A549 (cell line): ENCODE measurements at regions not wholly inside any gene's neighbourhood (a gene's known extent, or its start where the extent isn't known, plus 50 kb on each side); places are given as distances from the start of the nearest gene placed in this dataset.

Experiments used
- ATAC-seq, 2 experiments: fragments of 200-7000 bp in 1 of 2; fragments of >200 bp in 1 of 2; cut with Nextera tagmentation in 1 of 2; cut with Tn5 transposase in 1 of 2; 3 replicates each; pipeline versions ENCODE4 v1.8.0 to v1.9.1; 2018 to 2020; ENCODE audit warnings: mild to moderate bottlenecking in 1 of 2, moderate library complexity in 1 of 2
- CTCF ChIA-PET: fragments of 300-600 bp; sonication (Branson Sonifier 250); formaldehyde crosslinking; extraction: SDS; loops from one replicate; lab custom pipeline; 2021; ENCODE audit warnings: antibody characterized with exemption, inconsistent platforms; lab: Yijun Ruan, JAX
- POLR2A ChIA-PET: fragments of 350-600 bp; formaldehyde crosslinking; extraction: SDS; loops from one replicate; lab custom pipeline; 2021; ENCODE audit warnings: antibody characterized with exemption, inconsistent platforms; lab: Yijun Ruan, JAX
- DNase-seq, 2 experiments: peaks; one replicate each; pipeline versions ENCODE4 v3.0.0 to v3.0.0-alpha.2; 2011 to 2016; ENCODE audit warnings: low read depth in 1 of 2, low spot score in 1 of 2
- FAIRE-seq: peaks from 2 replicates; lab custom pipeline; 2011; peaks lifted over from hg19 to GRCh38; lab: Jason Lieb, UNC
- H3K27ac ChIP-seq, 2 experiments: fragments of >200 bp; sonication (Bioruptor Twin); formaldehyde crosslinking; 3 replicates each; pipeline ENCODE4 v1.5.1; 2016 to 2017
- H3K4me1 ChIP-seq: fragments of >200 bp; sonication (Bioruptor Twin); formaldehyde crosslinking; 3 replicates; pipeline ENCODE4 v1.6.1; 2016
- H3K4me2 ChIP-seq: fragments of >200 bp; sonication (Bioruptor Twin); formaldehyde crosslinking; 3 replicates; pipeline ENCODE4 v1.6.1; 2016
- H3K4me3 ChIP-seq: fragments of >200 bp; sonication (Bioruptor Twin); formaldehyde crosslinking; 3 replicates; pipeline ENCODE4 v1.5.1; 2016
- H3K9me3 ChIP-seq: fragments of >200 bp; sonication (Bioruptor Twin); formaldehyde crosslinking; 3 replicates; pipeline ENCODE4 v1.6.1; 2016
- BHLHE40 ChIP-seq: IDR thresholded peaks from 2 replicates; pipeline ENCODE4 v1.6.1; 2012; ENCODE audit warnings: low read depth, low read length, inconsistent platforms
- CBX8 ChIP-seq: fragments of 200-600 bp; sonication (generic); IDR thresholded peaks from 2 replicates; pipeline ENCODE4 v1.6.1; 2016
- E2F6 ChIP-seq: IDR thresholded peaks from 2 replicates; pipeline ENCODE4 v1.6.1; 2012; ENCODE audit warnings: low read depth, borderline replicate concordance
- EP300 ChIP-seq, 2 experiments: fragments of >200 bp; sonication (Bioruptor Twin); formaldehyde crosslinking; IDR thresholded peaks; 2 replicates in 1 of 2; 3 replicates in 1 of 2; pipeline ENCODE4 v1.6.1; 2016 to 2017
- FOSB ChIP-seq: fragments of 250-450 bp; sonication (Bioruptor Pico); IDR thresholded peaks from 2 replicates; pipeline ENCODE4 v1.5.0; 2020; ENCODE audit warnings: mild to moderate bottlenecking, moderate library complexity
- FOSL2 ChIP-seq, 2 experiments: fragments of 450-650 bp in 1 of 2; fragments of >200 bp in 1 of 2; sonication (Bioruptor Twin) in 1 of 2; formaldehyde crosslinking; IDR thresholded peaks; 2 replicates each; pipeline versions ENCODE4 v1.5.0 to v1.6.1; 2016 to 2020; ENCODE audit warnings: mild to moderate bottlenecking in 1 of 2, moderate library complexity in 1 of 2
- GATA3 ChIP-seq: IDR thresholded peaks from 2 replicates; pipeline ENCODE4 v1.6.1; 2012; ENCODE audit warnings: borderline replicate concordance
- HDAC2 ChIP-seq: fragments of 200-600 bp; sonication (generic); IDR thresholded peaks from 2 replicates; pipeline ENCODE4 v1.6.1; 2016
- HES2 ChIP-seq: fragments of >200 bp; sonication (Bioruptor Twin); formaldehyde crosslinking; IDR thresholded peaks from 2 replicates; pipeline ENCODE4 v1.6.1; 2016
- HEYL ChIP-seq: fragments of 250-450 bp; sonication (Bioruptor Pico); IDR thresholded peaks from 2 replicates; pipeline ENCODE4 v1.8.0; 2021; ENCODE audit warnings: mild to moderate bottlenecking, moderate library complexity
- HOXA7 ChIP-seq: fragments of 250-450 bp; sonication (Bioruptor Pico); IDR thresholded peaks from 2 replicates; pipeline ENCODE4 v1.5.0; 2020; ENCODE audit warnings: mild to moderate bottlenecking, moderate library complexity
- HOXB5 ChIP-seq: fragments of 250-450 bp; sonication (Bioruptor Pico); IDR thresholded peaks from 2 replicates; pipeline ENCODE4 v1.5.0; 2020; ENCODE audit warnings: mild to moderate bottlenecking, moderate library complexity
- JUNB ChIP-seq: fragments of >200 bp; sonication (Bioruptor Twin); formaldehyde crosslinking; IDR thresholded peaks from 2 replicates; pipeline ENCODE4 v1.6.1; 2016
- MAFK ChIP-seq: fragments of 450-650 bp; IDR thresholded peaks from 2 replicates; pipeline ENCODE4 v1.6.1; 2014; ENCODE audit not compliant: partially characterized antibody
- MAX ChIP-seq: IDR thresholded peaks from 2 replicates; pipeline ENCODE4 v1.6.1; 2012
- MAZ ChIP-seq: fragments of 150-350 bp; IDR thresholded peaks from 2 replicates; pipeline ENCODE4 v1.6.1; 2014; ENCODE audit warnings: antibody characterized with exemption, low read depth, low read length, borderline replicate concordance
- NFE2L2 ChIP-seq: fragments of 150-350 bp; conservative IDR thresholded peaks from 2 replicates; pipeline ENCODE4 v1.6.1; 2014; ENCODE audit warnings: low read length
- PHF8 ChIP-seq: fragments of 200-600 bp; sonication (generic); IDR thresholded peaks from 2 replicates; pipeline ENCODE4 v1.6.1; 2016; ENCODE audit warnings: low read depth, mild to moderate bottlenecking, antibody characterized with exemption, moderate library complexity, borderline replicate concordance
- POLR2A ChIP-seq: IDR thresholded peaks from 2 replicates; pipeline ENCODE4 v1.6.1; 2012; ENCODE audit warnings: mild to moderate bottlenecking, low read length
- RAD21 ChIP-seq, 2 experiments: fragments of >200 bp in 1 of 2; sonication (Bioruptor Twin) in 1 of 2; formaldehyde crosslinking in 1 of 2; IDR thresholded peaks in 1 of 2; conservative IDR thresholded peaks in 1 of 2; 2 replicates in 1 of 2; 3 replicates in 1 of 2; pipeline ENCODE4 v1.6.1; 2012 to 2018; ENCODE audit warnings: inconsistent platforms in 1 of 2
- RARB ChIP-seq: fragments of 250-450 bp; sonication (Bioruptor Pico); IDR thresholded peaks from 2 replicates; pipeline ENCODE4 v1.8.0; 2021; ENCODE audit warnings: mild to moderate bottlenecking, moderate library complexity
- RCOR1 ChIP-seq: fragments of 150-350 bp; IDR thresholded peaks from 2 replicates; pipeline ENCODE4 v1.6.1; 2014; ENCODE audit warnings: antibody characterized with exemption, low read length, low read depth
- RNF2 ChIP-seq: fragments of 200-600 bp; sonication (generic); IDR thresholded peaks from 2 replicates; pipeline ENCODE4 v1.6.1; 2016; ENCODE audit warnings: low read depth, mild to moderate bottlenecking, antibody characterized with exemption, moderate library complexity, borderline replicate concordance
- ZC3H11A ChIP-seq: fragments of 450-650 bp; IDR thresholded peaks from 2 replicates; pipeline ENCODE4 v1.6.1; 2014; ENCODE audit warnings: antibody characterized with exemption, mild to moderate bottlenecking
- ZNF302 ChIP-seq: fragments of 250-450 bp; sonication (Bioruptor Pico); IDR thresholded peaks from 2 replicates; pipeline ENCODE4 v1.9.0; 2021; ENCODE audit warnings: inconsistent platforms, mild to moderate bottlenecking, moderate library complexity
- ZSCAN20 ChIP-seq: fragments of 250-450 bp; sonication (Bioruptor Pico); IDR thresholded peaks from 2 replicates; pipeline ENCODE4 v1.8.0; 2022; ENCODE audit warnings: mild to moderate bottlenecking, moderate library complexity
- WGBS: methylation state at CpG from one replicate; pipeline ENCODE4 v1.1.6; 2017; ENCODE audit errors: missing lambda C conversion rate; 5-methylcytosine and 5-hydroxymethylcytosine counted together
- TF ChIP-seq, protein P1 (sequence below): fragments of >200 bp; sonication (Bioruptor Twin); formaldehyde crosslinking; IDR thresholded peaks from 3 replicates; pipeline ENCODE4 v1.5.1; 2016
- TF ChIP-seq, protein P2 (sequence below): fragments of 450-650 bp; IDR thresholded peaks from 2 replicates; pipeline ENCODE4 v1.6.1; 2014; ENCODE audit warnings: antibody characterized with exemption
- TF ChIP-seq, protein P3 (sequence below): fragments of 250-450 bp; sonication (Bioruptor Pico); IDR thresholded peaks from 2 replicates; pipeline ENCODE4 v1.5.0; 2020; ENCODE audit warnings: low read depth, mild to moderate bottlenecking, moderate library complexity

DNA sequence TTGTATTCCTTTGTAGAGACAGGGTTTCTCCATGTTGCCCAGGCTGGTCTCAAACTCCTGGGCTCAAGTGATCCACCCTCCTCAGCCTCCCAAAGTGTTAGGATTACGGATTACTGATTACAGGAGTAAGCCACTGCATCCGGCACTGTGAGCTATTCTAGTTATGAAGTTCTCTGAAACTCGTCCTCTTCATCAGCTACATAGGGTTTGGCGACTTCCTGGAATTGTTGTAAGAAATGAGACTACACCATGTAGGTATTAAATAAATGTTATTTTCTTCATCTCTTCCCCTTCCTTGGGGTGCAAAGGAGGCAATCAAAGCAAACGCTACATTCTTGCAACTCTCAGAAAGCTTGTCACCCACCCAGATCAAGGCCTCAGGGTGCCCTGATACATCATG, 131.2 kb upstream of the TIAM1 start:
- DNase-seq (no peak), FAIRE-seq (no peak), ATAC-seq (no peak)
- Histone ChIP-seq H3K4me3 (no peak overlapping the region), H3K27ac (no peak overlapping the region), H3K4me1 (no peaks in the 10 kb centered on the region), H3K9me3 (no peaks in the 10 kb centered on the region), H3K4me2 (no peak overlapping the region)
- TF ChIP-seq, protein P1, sequence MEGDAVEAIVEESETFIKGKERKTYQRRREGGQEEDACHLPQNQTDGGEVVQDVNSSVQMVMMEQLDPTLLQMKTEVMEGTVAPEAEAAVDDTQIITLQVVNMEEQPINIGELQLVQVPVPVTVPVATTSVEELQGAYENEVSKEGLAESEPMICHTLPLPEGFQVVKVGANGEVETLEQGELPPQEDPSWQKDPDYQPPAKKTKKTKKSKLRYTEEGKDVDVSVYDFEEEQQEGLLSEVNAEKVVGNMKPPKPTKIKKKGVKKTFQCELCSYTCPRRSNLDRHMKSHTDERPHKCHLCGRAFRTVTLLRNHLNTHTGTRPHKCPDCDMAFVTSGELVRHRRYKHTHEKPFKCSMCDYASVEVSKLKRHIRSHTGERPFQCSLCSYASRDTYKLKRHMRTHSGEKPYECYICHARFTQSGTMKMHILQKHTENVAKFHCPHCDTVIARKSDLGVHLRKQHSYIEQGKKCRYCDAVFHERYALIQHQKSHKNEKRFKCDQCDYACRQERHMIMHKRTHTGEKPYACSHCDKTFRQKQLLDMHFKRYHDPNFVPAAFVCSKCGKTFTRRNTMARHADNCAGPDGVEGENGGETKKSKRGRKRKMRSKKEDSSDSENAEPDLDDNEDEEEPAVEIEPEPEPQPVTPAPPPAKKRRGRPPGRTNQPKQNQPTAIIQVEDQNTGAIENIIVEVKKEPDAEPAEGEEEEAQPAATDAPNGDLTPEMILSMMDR = no peak
- TF ChIP-seq HOXB5 (CRISPR knock-in tag) (no peak), ZC3H11A (no peak), EP300 (IDR thresholded peaks at IDR 0.05) (no peak), MAZ (no peak), NFE2L2 (no peak), ZNF302 (CRISPR knock-in tag) (no peak), JUNB (no peak), BHLHE40 (no peak), HEYL (CRISPR knock-in tag) (no peak), RNF2 (no peak), PHF8 (no peak), HDAC2 (no peak), RARB (no peak), HES2 (no peak)
- TF ChIP-seq, protein P2, sequence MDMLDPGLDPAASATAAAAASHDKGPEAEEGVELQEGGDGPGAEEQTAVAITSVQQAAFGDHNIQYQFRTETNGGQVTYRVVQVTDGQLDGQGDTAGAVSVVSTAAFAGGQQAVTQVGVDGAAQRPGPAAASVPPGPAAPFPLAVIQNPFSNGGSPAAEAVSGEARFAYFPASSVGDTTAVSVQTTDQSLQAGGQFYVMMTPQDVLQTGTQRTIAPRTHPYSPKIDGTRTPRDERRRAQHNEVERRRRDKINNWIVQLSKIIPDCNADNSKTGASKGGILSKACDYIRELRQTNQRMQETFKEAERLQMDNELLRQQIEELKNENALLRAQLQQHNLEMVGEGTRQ = no peak
- TF ChIP-seq, protein P3, sequence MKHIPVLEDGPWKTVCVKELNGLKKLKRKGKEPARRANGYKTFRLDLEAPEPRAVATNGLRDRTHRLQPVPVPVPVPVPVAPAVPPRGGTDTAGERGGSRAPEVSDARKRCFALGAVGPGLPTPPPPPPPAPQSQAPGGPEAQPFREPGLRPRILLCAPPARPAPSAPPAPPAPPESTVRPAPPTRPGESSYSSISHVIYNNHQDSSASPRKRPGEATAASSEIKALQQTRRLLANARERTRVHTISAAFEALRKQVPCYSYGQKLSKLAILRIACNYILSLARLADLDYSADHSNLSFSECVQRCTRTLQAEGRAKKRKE (CRISPR knock-in tag) = no peak
- ChIA-PET CTCF (no interaction called here), POLR2A (no interaction called here)
- WGBS = 60% methylated on average over 5 of the region's 5 CpGs

DNA sequence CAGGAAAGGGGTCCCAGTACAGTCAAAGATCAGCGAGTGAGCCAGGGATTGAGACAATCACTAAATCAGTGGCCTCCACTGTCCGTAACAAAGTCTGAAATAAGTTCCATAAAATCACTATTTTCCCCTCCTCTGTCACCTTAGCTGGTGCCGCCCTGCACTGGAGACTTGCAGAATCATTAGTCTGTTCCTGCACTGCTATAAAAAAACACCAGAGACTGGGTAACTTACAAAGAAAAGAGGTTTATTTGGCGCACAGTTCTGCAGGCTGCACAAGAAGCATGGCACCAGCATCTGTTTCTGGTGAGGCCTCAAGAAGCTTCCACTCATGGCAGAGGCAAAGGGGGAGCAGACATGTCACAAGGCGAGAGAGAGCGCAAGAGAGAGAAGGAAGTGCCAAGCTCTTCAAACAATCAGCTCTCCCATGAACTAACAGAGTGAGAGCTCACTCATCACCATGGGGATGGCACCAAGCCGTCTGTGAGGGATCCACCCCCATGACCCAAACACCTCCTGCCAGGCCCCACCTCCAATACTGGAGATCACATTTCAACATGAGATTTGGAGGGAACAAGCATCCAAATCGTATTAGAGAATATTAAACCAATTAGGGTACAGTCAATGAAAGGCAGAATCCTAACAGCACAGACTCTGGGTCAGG, 129.8 kb upstream of the TIAM1 start:
- H3K4me3 ChIP-seq = no peak overlapping the region
- H3K4me1 ChIP-seq = no peaks in the 10 kb centered on the region
- no peak overlapping the region for H3K27ac ChIP-seq
- ChIA-PET POLR2A (no interaction called here), CTCF (interaction anchor here (1.4 kb wide), 1 partner anchor 107 kb away, joined by 4 read pairs; no protein-coding TSS in a partner anchor)
- ATAC-seq (no peak), DNase-seq (no peak), FAIRE-seq (no peak)
- WGBS = 48% methylated on average over 8 of the region's 8 CpGs
- TF ChIP-seq GATA3 (no peak), E2F6 (no peak), POLR2A (no peak), CBX8 (no peak), RNF2 (no peak), PHF8 (no peak), HOXA7 (no peak), MAX (no peak), FOSL2 (IDR thresholded peaks at IDR 0.05) (no peak), FOSL2 (CRISPR knock-in tag; IDR thresholded peaks at IDR 0.05) (no peak), RCOR1 (no peak), FOSB (no peak), MAFK (no peak), RAD21 (conservative IDR thresholded peaks at IDR 0.05 in 1 of 2, IDR thresholded peaks at IDR 0.05 in 1 of 2) (no peak), ZSCAN20 (CRISPR knock-in tag) (no peak), EP300 (IDR thresholded peaks at IDR 0.05) (no peak)
- no peaks in the 10 kb centered on the region for H3K9me3 ChIP-seq
- H3K4me2 ChIP-seq = no peak overlapping the region
